DMS 273 treated with DMSO at 0.1 percent for 48 hours (cell line): ENCODE measurements at regions not wholly inside any gene's neighbourhood (a gene's known extent, or its start where the extent isn't known, plus 50 kb on each side); places are given as distances from the start of the nearest gene placed in this dataset.

Experiments used
- DNase-seq: peaks from one replicate; lab custom pipeline; 2025; lab: John Stamatoyannopoulos, UW

- DNase-seq: no peak
Measured at GRCh38 chr5:74122175-74122574, 496.2 kb downstream of the ARHGEF28 start.

- DNase-seq: no peak
Measured at GRCh38 chr5:74120585-74120984, 494.6 kb downstream of the ARHGEF28 start.

- no peak for DNase-seq
Measured at GRCh38 chr5:74118071-74118470, 492.1 kb downstream of the ARHGEF28 start.

- no peak for DNase-seq
Measured at GRCh38 chr5:74116984-74117383, 491.0 kb downstream of the ARHGEF28 start.

GRCh38 chr5:74116266-74116665 lies 490.3 kb downstream of the ARHGEF28 start:
- no peak for DNase-seq

DNA sequence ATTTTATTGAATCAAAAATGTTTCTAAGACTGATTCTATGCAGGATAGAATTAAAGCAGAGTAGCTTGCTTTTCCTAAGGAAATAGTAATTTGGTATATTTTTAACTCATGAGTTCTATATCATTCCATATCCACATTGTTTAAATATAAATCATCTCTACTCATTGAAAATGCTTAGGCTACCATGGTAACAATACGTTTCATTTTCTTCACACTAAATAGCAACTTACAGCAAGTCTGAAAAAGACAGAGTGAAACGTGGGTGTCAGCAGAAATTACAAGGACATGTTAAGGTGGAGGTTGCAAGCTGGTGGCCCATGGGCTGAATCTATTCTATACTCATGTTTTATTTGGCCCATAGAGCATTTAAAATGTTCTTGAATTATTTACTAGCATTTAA lies 487.9 kb downstream of the ARHGEF28 start:
- DNase-seq: no peak

GRCh38 chr5:74113196-74113540 lies 487.2 kb downstream of the ARHGEF28 start:
- DNase-seq: no peak

DNA sequence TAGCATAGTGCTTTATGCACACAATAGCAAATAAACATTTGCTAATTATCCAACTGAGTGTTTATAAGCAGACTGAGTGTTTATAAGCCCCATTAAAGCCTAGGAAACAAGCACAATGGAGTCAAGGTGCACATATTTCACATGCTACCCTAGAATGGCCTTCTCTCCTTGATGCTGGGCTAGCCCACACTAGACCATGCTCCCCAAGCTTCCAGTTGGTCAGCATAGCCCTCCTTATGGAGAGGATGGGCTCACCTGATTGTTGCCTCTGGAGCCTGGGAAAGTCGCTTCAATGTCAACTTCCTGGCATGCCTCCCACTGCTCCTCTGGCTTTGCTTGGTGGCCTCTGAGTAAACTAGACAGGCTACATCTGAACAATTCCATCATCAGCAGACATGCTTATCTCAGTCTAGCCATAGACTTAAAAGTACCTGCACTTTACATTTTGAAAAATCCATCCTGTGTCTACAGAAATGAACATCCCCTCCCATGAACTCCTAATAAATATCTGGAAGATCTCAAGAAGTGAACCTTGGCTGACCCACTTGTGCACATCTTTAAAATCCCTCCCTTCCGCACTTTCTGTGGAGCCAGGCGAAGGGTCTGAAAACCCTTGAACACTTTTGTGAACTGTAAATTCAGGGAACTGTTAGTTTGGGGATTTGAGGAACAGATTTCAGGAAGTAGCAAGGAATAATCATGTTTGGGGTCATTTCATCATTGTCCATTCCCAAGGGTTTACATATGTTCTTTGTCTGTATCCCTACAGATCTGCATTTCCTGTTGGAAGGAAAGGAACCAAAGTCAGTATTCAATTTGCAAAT lies 486.6 kb downstream of the ARHGEF28 start:
- DNase-seq: no peak

DNA sequence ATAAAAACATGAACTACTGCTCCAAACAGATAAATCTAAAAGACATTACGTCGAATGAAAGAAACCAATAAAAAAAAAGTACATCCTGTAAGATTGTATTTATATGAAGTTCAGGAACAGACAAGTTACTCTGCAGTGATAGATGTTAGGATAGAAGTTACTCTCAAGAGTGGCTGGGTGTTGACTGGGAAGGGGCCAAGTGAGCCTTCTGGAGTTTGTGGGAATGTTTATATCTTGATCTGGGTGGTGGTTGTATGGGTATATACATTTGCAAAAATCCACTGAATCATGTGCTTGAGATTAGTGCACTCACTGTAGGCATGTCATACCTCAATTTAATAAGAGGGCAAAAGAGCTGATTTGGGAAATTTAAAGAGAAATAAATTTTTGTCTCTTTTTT lies 485.8 kb downstream of the ARHGEF28 start:
- DNase-seq: no peak

DNA sequence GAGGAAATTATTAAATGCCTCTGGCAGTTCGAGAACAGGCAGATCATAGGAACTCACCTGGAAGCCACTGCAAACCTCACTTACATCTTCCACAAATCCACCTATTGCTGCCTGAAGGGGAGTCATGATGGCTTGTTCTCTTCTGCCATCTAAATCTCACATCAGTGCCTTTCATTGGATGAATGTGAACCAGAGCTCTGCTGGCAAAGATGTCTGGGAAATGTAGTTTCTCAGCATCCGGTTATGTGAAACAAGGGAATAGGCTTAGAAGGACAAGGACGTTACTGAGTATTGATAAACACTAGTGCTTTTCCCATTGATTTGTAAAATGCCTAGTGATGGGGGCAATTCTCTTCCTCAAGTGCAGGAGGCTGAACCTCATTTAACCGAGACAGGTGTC lies 483.3 kb downstream of the ARHGEF28 start:
- no peak for DNase-seq

- DNase-seq: no peak
Measured at GRCh38 chr5:74107899-74108298, 481.9 kb downstream of the ARHGEF28 start.

DNA sequence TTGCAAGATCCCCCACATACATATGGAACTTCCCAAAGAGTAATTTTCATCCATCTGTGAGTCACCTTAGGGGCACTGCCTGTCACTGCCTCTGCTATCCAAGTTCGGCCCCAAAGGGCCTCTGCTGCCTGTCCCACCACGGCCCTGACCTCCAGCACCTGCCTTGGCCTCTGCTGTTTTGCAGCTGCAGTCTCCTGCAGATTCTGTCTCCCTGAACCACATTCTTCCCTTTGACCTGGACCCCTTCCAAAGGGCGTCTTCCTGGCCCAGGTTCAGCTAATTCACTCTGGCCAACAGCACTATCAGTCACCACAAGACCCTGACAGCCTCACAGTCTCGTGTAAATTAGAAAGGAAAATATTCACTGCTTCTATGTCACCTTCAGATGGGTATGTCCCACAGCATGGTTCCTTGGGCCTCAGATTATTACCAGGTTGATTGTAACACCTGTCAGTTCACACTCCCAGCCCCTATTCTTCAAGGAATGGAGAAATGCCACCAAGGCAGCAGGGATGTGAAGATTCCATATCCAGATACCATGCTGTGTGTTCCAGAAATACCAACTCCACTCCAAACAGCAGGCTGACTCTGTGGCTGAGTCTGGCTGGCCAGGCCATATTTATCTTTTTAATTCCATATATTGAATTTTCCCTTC lies 479.3 kb downstream of the ARHGEF28 start:
- DNase-seq: no peak

DNA sequence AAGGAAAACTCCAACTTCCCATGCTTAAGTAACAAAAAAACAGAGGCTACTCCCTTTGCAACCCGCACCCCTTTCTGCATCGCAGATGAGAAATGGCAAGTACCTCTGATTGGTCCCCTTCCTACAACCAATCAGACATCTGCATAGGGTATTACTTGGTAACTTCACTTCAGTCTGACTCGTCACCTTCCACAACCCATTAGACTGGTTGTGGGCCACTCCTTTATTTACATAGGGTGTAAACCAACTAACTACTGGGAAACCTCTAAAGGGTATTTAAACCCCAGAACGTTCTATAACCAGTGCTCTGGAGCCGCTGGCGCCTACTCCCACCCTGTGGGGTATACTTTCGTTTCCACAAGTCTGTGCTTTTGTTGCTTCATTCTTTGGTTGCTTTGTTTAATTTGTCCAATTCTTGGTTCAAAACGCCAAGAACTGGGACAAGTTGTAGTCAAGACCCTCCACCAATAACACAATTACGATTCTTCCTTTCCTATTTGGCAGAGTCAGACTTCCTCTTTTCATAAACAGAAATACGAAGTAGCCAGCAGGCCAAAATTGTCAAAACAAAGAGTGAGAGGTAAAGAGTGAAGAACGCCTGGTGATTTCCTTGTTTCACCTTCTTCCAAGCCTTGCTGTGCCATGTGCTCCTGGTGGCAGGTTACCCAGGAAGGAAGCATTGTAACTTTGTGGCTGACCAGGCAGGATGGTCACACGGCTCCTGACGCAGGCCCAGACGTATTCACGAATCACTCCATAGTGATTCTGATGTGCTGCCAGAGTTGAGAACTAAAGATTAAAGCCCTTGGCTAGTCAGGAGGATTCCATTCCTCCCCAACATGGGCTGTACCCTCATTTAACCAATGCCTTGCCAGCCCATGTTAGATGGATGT lies 477.4 kb downstream of the ARHGEF28 start:
- DNase-seq: no peak

DNA sequence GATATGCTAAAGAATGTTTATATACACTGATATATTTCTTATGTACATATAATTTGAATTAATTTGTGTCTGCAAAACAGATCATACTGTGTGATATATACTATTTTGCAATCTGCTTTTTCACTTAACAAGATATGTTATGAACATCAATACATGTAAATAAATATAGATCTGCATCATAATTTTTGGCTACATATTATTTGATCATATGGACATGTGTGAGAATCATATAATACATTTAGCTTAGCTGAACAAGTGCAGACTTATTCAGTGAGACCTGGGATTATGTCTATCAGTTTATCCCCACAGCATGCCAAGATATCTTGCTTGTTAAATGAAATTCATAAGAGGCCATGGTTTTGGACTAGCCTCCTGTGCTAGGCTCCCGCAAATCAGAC lies 474.3 kb downstream of the ARHGEF28 start:
- no peak for DNase-seq

DNA sequence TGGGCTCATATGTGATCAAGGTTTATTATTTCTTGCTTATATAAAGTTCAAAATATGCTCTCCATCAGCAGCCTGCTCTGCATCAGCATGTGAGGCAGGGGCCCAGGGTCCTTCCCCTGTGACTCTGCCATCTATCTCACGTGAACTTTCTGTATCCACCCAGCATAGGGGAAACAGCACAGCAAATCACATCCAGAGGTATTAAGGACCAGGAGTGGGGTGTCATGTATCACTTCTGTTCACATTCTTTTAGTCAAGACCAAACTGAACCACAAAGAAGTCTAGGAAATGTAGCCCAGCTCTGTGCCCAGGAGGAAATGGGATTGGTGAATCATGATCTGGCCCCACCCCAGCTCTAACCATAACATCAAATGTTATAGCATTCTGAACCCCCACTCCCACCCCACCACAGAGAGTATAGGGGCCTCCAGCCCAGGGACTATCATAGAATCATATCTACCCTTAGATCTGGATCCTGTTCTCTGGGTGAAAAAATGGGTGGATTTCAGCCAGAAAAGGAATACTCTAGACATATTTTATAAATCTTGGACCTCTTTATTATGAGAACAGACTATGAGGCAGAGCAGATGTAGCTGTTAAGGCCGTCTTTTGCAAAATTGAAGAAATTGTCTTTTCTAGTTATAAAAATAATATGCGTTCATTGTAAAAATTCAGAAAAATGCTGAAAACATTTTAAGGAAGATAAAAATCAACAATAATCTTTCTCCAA lies 473.7 kb downstream of the ARHGEF28 start:
- DNase-seq: no peak

DNA sequence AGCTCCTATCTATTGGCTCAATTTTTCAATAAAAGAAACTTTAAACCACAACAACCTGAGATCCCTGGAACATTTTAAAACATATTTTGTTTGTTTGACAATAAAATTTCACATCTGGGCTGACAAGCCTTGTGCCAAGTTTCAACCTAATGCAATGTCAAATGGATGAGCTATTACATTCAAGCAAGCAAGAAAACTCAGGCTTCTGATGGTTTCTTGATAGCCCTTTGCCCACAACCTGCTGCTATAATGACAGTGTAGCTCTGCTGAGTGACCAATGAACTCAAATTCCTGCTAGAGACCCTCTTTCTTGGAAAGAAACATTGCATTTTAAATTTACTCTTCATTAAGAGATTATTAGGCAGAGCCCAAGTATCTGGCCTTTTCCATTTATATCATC lies 472.9 kb downstream of the ARHGEF28 start:
- DNase-seq: no peak

DNA sequence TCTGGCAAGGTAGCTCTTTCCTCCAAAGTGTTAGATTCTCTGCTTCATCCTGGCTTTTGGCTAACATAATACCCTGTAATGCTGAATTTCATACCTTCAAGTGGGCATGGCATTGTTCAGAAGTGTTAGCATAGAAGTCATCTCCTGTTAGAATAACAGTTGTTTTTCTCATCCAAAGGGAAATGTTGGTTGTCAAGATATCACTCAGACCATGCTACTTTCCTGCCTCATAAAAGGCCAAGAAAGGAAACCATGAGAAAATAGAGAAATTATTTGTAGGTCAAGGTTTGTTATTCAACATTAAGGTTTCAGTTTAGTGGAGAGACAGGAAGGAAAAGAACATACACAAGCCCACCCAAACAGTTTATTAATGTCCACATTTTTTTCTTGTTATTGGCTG lies 472.5 kb downstream of the ARHGEF28 start:
- DNase-seq: no peak

- DNase-seq: no peak
Measured at GRCh38 chr5:74096325-74096724, 470.3 kb downstream of the ARHGEF28 start.

DNA sequence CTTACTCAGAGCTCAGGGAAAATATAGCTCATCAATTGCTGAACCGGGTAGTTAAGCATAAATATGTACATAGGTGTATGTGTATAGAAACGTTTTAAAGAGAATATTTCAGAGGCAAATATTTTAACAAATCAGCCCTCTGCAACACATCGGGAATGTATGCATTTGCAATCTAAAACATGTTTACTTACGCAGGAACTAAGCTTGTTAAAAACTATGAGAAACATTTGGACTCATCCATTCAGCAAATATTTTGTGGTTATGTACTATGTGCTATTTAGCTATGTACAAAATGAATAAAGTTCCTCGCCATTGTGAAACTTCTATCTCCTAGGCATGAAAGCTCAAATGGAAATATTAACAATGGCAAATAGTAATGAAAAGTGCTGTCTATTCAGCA lies 469.9 kb downstream of the ARHGEF28 start:
- no peak for DNase-seq

GRCh38 chr5:74094782-74095108 lies 468.7 kb downstream of the ARHGEF28 start:
- no peak for DNase-seq

- no peak for DNase-seq
Measured at GRCh38 chr5:74094096-74094781, 468.2 kb downstream of the ARHGEF28 start.

GRCh38 chr5:74093561-74093960 lies 467.6 kb downstream of the ARHGEF28 start:
- peak; percentile 94 for DNase-seq
